ENCODE measurements at regions not wholly inside any gene's neighbourhood (a gene's known extent, or its start where the extent isn't known, plus 50 kb on each side); places are given as distances from the start of the nearest gene placed in this dataset.

DNA sequence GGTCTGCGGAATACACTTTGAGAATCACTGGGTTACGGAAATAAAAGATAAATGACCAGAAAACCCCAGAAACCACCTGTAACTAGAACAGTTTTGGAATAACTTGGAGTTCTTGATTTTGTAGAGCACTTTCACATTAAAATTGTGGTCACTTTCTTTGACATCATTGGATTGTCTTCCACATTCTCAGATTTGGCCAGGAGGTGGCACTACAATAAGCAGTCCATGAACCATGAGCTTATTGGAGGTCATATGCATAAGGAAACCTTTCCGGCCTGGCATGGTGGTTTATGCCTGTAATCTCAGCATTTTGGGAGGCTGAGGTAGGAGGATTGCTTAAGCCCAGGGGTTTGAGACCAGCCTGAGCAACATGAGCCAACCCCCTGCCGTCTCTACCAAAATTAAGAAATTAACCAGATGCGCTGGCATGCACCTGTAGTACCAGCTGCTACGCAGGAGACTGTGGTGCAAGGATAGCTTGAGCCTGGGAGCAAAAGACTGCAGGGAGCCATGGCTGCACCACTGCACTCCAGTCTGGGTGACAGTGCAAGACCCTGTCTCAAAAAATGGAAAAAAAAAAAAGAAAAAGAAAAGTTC is 107.7 kb upstream of the CAND1 start:
- peak; percentile 67 for TF ChIP-seq CTCF (IDR thresholded peaks at IDR 0.05; ENCODE audit: control insufficient read depth, extremely low read depth, insufficient read depth)
- H3K4me3 ChIP-seq (ENCODE audit: low read depth, low read length): no peak overlapping the region
- no peak for DNase-seq (ENCODE audit: low read depth)

DNA sequence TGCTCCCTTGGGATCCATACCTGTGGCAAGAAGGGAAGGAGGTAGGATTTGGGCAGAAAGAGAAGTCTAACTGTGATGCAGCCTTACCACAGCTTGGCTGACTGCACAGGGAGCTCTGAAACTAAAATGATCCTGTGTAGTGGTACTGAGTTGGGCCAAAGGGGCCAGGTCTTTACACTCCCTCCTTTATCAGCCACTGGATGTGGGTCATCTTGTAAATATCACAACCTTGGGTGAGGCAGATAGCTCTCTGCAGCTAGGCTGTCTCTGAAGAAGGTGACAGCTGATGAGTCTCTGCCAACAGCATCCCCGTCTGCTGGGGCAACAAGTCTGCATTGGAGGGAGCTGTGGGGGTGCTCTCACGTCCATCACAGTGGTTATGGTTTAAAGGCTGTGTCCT is 95.9 kb upstream of the CAND1 start:
- no peak for TF ChIP-seq CTCF (IDR thresholded peaks at IDR 0.05; ENCODE audit: control insufficient read depth, extremely low read depth, insufficient read depth)
- no peak overlapping the region for H3K4me3 ChIP-seq (ENCODE audit: low read depth, low read length)
- no peak for DNase-seq (ENCODE audit: low read depth)

DNA sequence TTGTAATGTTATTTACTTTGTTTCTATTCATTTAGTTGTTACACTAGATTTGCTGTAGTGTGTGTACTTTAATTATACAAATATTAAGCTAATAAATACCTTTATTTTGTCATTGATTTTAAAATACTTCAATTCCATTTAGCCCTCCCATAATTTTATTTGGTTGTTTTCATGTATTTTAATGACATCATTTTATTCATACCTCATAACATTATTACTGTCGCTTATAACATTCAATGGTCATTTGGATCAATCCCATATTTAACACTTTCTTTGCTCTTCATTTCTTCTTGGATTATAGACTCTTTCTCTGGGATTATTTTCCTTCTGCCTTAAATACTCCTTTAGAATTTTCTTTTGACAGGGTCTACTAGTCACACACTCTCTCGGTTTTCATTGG is 86.6 kb upstream of the CAND1 start:
- no peak for TF ChIP-seq CTCF (IDR thresholded peaks at IDR 0.05; ENCODE audit: control insufficient read depth, extremely low read depth, insufficient read depth)
- no peak for DNase-seq (ENCODE audit: low read depth)
- H3K4me3 ChIP-seq (ENCODE audit: low read depth, low read length): no peak overlapping the region

DNA sequence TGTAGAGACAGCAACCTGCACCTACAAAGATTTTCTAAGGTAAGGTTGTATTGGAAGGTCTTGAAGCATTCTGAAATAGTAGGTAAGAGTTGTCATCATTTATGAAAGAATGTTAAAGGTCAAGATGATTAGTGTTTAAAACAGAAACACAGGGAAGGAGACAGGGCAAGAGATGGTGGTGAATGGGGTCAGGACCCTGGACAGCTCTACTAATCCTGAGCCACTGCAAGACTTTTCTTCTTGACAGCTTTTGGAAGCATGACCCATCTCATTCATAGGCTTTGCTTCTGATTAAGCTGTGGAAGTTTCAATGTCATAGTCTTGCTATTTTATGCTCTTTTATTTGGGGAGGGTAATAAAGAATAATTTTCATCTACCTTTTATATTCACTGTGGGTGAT is 75.5 kb upstream of the CAND1 start:
- no peak for TF ChIP-seq CTCF (IDR thresholded peaks at IDR 0.05; ENCODE audit: control insufficient read depth, extremely low read depth, insufficient read depth)
- peak; percentile 14 for DNase-seq (ENCODE audit: low read depth)

DNA sequence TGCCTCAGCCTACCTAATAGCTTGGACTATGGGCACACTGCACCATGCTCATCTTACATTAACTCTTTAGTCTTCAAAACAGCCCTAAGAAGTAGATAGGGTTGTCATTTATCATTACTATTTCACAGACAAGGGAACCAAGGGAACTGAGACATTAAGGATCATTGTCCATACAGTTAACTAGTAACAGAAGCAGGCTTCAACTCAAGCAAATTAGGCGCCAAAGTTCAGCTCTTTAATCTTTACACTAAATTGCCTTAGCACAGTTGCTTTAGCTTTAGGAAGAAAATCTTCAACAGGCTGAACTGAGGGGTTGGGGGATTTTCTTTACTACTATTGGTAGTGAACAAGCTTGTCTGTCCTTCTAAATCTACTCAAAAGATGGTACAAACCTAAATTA is 68.8 kb upstream of the CAND1 start:
- no peak overlapping the region for H3K4me3 ChIP-seq (ENCODE audit: low read depth, low read length)

More for the DNA sequence above, 75.5 kb upstream of the CAND1 start:
- no peak overlapping the region for H3K4me3 ChIP-seq (ENCODE audit: low read depth, low read length)

DNA sequence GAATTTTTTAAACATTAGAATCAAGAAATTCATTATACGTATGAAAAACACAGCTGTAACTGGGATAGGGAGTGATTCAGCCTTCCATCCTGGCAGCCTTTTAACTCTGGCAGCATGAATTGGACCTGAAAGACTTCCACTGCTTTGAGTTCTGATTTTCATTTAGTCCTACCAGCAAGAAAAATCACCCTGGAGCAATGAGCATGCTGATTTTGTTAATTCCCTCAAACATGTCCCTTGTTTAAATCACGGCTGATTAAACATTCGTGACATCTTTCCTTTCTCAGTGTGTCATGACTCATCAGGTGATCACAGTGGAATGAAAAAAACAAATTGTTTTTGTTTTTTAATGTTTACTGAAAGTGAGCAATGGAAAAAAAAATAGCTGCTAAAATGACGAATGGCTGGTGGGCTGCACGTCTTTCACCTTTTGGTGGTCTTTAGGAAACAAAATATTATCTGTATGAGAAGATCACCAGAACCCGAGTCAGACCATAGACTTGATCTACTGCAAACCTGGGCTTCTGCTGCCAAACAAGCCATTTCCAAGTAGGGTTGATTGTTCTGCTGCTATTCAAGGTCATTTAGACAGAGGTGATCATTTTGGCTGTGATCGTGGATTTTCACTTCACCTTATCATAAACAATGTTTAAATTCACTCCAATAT is 67.0 kb upstream of the CAND1 start:
- no peak for DNase-seq (ENCODE audit: low read depth)
- no peak for TF ChIP-seq CTCF (IDR thresholded peaks at IDR 0.05; ENCODE audit: control insufficient read depth, extremely low read depth, insufficient read depth)
- no peak overlapping the region for H3K4me3 ChIP-seq (ENCODE audit: low read depth, low read length)

More for the DNA sequence above, 68.8 kb upstream of the CAND1 start:
- no peak for DNase-seq (ENCODE audit: low read depth)
- TF ChIP-seq CTCF (IDR thresholded peaks at IDR 0.05; ENCODE audit: control insufficient read depth, extremely low read depth, insufficient read depth): no peak

DNA sequence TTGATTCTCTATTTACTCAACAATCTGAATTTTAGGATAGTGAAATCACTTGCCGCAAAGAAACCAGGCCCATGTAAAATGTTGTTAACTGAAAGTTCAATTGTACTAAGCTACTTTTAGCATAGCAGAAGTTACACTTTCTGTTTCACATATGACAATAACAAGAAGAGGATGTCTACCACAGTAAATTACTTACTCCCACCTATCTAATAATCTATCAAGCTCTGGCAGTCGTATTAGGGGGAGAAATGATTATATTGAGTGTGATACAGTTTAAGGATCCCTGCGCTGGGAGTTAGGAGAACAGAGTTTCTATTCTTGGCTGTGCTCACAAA is 66.5 kb upstream of the CAND1 start:
- no peak for TF ChIP-seq CTCF (IDR thresholded peaks at IDR 0.05; ENCODE audit: control insufficient read depth, extremely low read depth, insufficient read depth)
- no peak overlapping the region for H3K4me3 ChIP-seq (ENCODE audit: low read depth, low read length)
- no peak for DNase-seq (ENCODE audit: low read depth)

All from LNCaP clone FGC (cell line).